ENCODE measurements at regions not wholly inside any gene's neighbourhood (a gene's known extent, or its start where the extent isn't known, plus 50 kb on each side); places are given as distances from the start of the nearest gene placed in this dataset.

GRCh38 chr1:221487781-221488524 is 253.9 kb downstream of the DUSP10 start:
- intact Hi-C loops (cut with micrococcal nuclease): no loop called here

DNA sequence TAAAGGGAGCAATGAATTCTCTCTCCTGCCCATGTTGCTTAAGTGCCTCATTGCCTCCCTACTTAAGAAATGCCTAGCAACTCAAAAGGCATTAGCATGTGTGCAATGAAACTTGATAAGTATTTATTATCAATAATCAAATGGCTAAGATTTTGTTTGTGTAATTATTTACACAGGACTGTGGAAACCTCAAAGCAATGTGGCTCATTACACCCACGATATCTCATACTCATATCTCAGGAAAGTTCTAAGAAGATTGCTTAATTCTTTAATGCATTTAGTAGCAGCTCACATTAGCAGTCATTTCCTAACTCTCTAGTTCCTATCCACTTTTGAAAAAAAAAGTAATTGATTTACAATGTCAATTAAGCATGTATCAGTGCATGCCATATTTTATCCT is 253.3 kb downstream of the DUSP10 start:
- no peak overlapping the region for H3K4me3 ChIP-seq (replicated peaks in 1 of 3; ENCODE audit: low read depth in 2 of 3, low read length in 3 of 3)
- Mint-ChIP-seq H3K4me1 (no peaks in the 10 kb centered on the region), H3K9me3 (no peaks in the 10 kb centered on the region)

More at GRCh38 chr1:221487781-221488524, 253.9 kb downstream of the DUSP10 start:
- Histone ChIP-seq H3K9ac (ENCODE audit: insufficient read depth, low read length, poor library complexity, severe bottlenecking) (no peak overlapping the region), H3K9me3 (replicated peaks in 1 of 2; ENCODE audit: control insufficient read depth in 1 of 2, insufficient read depth in 1 of 2, low read length in 2 of 2) (no peaks in the 10 kb centered on the region), H3K27me3 (ENCODE audit: control insufficient read depth in 2 of 2, insufficient read depth in 2 of 2, low read length in 2 of 2) (no peaks in the 10 kb centered on the region), H4K20me1 (ENCODE audit: insufficient read depth, low read length) (no peaks in the 10 kb centered on the region), H3K4me3 (replicated peaks in 1 of 3; ENCODE audit: low read depth in 2 of 3, low read length in 3 of 3) (no peak overlapping the region), H3K36me3 (replicated peaks in 1 of 2; ENCODE audit: control insufficient read depth in 1 of 2, insufficient read depth in 2 of 2, low read length in 2 of 2) (no peaks in the 10 kb centered on the region), H3K79me2 (ENCODE audit: insufficient read depth, low read length) (no peaks in the 10 kb centered on the region), H3K4me1 (ENCODE audit: control insufficient read depth in 1 of 2, insufficient read depth in 2 of 2, low read length in 2 of 2) (no peaks in the 10 kb centered on the region), H3K27ac (ENCODE audit: low read depth in 1 of 2, low read length in 2 of 2) (no peak overlapping the region), H2AFZ (ENCODE audit: insufficient read depth, low read depth, low read length, poor library complexity, severe bottlenecking) (no peak overlapping the region), H3K4me2 (replicated peaks; ENCODE audit: extremely low read depth, low read length, poor library complexity, severe bottlenecking) (no peak overlapping the region)
- no peak for DNase-seq
- Mint-ChIP-seq H3K36me3 (no peaks in the 10 kb centered on the region), H3K9me3 (no peaks in the 10 kb centered on the region), H3K4me3 (no peak overlapping the region), H3K4me1 (no peaks in the 10 kb centered on the region), H3K27me3 (ENCODE audit: low read depth in 3 of 3) (peaks cover 0 to 4% (median 0%) of the 10 kb centered on the region in 3 donors), H3K27ac (no peak overlapping the region)
- TF ChIP-seq CTCF (IDR thresholded peaks at IDR 0.05): no peak
- 90% methylated on average over 4 of the region's 8 CpGs for WGBS (ENCODE audit: insufficient coverage)

More for the DNA sequence above, 253.3 kb downstream of the DUSP10 start:
- Mint-ChIP-seq H3K4me3 (no peak overlapping the region), H3K27ac (no peak overlapping the region), H3K36me3 (no peaks in the 10 kb centered on the region), H3K27me3 (ENCODE audit: low read depth in 3 of 3) (peaks cover 0 to 4% (median 0%) of the 10 kb centered on the region in 3 donors)
- H3K27me3 ChIP-seq (ENCODE audit: control insufficient read depth in 2 of 2, insufficient read depth in 2 of 2, low read length in 2 of 2): no peaks in the 10 kb centered on the region
- H3K27ac ChIP-seq (ENCODE audit: low read depth in 1 of 2, low read length in 2 of 2): no peak overlapping the region
- intact Hi-C loops (cut with micrococcal nuclease): no loop called here
- WGBS (ENCODE audit: insufficient coverage): no CpG with 5 or more reads among the region's 1 CpG
- DNase-seq: no peak
- no peak for TF ChIP-seq CTCF (IDR thresholded peaks at IDR 0.05)
- H3K79me2 ChIP-seq (ENCODE audit: insufficient read depth, low read length): no peaks in the 10 kb centered on the region
- no peaks in the 10 kb centered on the region for H3K9me3 ChIP-seq (replicated peaks in 1 of 2; ENCODE audit: control insufficient read depth in 1 of 2, insufficient read depth in 1 of 2, low read length in 2 of 2)
- no peaks in the 10 kb centered on the region for H4K20me1 ChIP-seq (ENCODE audit: insufficient read depth, low read length)
- H3K9ac ChIP-seq (ENCODE audit: insufficient read depth, low read length, poor library complexity, severe bottlenecking): no peak overlapping the region
- no peaks in the 10 kb centered on the region for H3K36me3 ChIP-seq (replicated peaks in 1 of 2; ENCODE audit: control insufficient read depth in 1 of 2, insufficient read depth in 2 of 2, low read length in 2 of 2)
- no peaks in the 10 kb centered on the region for H3K4me1 ChIP-seq (ENCODE audit: control insufficient read depth in 1 of 2, insufficient read depth in 2 of 2, low read length in 2 of 2)
- no peak overlapping the region for H2AFZ ChIP-seq (ENCODE audit: insufficient read depth, low read depth, low read length, poor library complexity, severe bottlenecking)
- no peak overlapping the region for H3K4me2 ChIP-seq (replicated peaks; ENCODE audit: extremely low read depth, low read length, poor library complexity, severe bottlenecking)

All from CD14-positive monocyte (primary cell).